ENCODE measurements at regions not wholly inside any gene's neighbourhood (a gene's known extent, or its start where the extent isn't known, plus 50 kb on each side); places are given as distances from the start of the nearest gene placed in this dataset.

DNA sequence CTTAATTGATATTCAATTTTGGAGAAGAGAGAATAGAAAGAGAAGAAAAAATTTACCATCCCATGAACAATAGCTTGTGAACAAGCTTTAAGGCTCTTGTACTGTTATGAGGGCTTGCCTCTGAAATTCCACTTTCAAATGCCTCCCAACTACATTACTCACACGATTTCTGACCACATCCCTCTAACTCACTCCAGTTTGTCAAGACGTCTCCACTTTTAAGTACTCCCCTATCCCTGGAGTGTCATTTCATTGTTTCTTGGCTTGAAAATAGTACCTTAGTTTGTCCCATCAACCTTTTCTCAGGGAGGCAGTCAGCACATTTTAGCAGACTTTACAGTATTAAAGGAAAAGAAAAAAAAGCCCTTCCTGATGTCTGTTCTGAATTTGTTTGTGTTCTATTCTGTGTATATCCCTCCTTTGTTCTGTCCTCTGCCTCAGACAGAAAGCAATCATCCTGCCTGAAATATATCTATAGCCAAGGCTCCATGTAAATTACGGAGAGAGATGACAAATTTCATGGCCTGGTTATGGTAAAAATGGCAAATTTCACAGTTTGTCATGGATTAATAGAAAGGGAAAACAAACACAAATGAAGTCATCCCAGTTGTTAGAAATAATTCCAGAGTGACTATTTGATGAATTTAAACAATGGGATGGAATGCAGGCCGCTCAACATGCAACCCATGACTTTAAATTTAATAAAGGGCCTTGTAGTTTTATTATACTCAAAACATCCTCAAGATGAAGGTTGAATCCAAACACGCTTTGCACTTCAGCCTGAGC is 228.8 kb downstream of the ETAA1 start:
- Histone ChIP-seq H3K4me3 (no peak overlapping the region), H3K9me3 (replicated peaks; ENCODE audit: control insufficient read depth, insufficient read depth, low read length) (no peaks in the 10 kb centered on the region), H3K27ac (ENCODE audit: control insufficient read depth, insufficient read depth) (no peak overlapping the region), H4K20me1 (ENCODE audit: control insufficient read depth, insufficient read depth) (no peaks in the 10 kb centered on the region), H3K79me2 (ENCODE audit: control insufficient read depth, insufficient read depth, low read length) (no peaks in the 10 kb centered on the region), H3K9ac (ENCODE audit: control insufficient read depth, insufficient read depth, low read length) (no peak overlapping the region), H3K4me1 (ENCODE audit: control insufficient read depth, insufficient read depth, low read length) (no peaks in the 10 kb centered on the region), H3K27me3 (replicated peaks in 1 of 2; ENCODE audit: control insufficient read depth in 2 of 2, insufficient read depth in 2 of 2, low read length in 1 of 2) (no peaks in the 10 kb centered on the region), H2AFZ (ENCODE audit: control insufficient read depth, low read depth, low read length) (no peak overlapping the region), H3K36me3 (ENCODE audit: control insufficient read depth in 2 of 2, insufficient read depth in 2 of 2, low read length in 1 of 2) (no peaks in the 10 kb centered on the region), H3K4me2 (ENCODE audit: control insufficient read depth, insufficient read depth) (no peak overlapping the region)
- CTCF ChIA-PET: no interaction called here
- no TSS peak for BruUV-seq (replicated peaks)
- intact Hi-C loops (cut with micrococcal nuclease; ENCODE audit: unreplicated experiment) (no loop called here), in situ Hi-C loops (cut with MboI) (no loop called here)
- ATAC-seq (no peak), DNase-seq (ENCODE audit: low read depth, low spot score) (no peak), FAIRE-seq (no peak)
- TF ChIP-seq RUNX3 (IDR thresholded peaks at IDR 0.05; ENCODE audit: low read length) (no peak), CBFB (IDR thresholded peaks at IDR 0.05; ENCODE audit: low read depth) (no peak), CREM (IDR thresholded peaks at IDR 0.05; ENCODE audit: low read depth) (no peak), SPI1 (IDR thresholded peaks at IDR 0.05; ENCODE audit: borderline replicate concordance, insufficient read depth, low read depth, low read length) (no peak), MXI1 (IDR thresholded peaks at IDR 0.05; ENCODE audit: low read depth, low read length) (no peak), PAX8 (IDR thresholded peaks at IDR 0.05) (no peak), IKZF1 (conservative IDR thresholded peaks at IDR 0.05) (no peak), NFYB (IDR thresholded peaks at IDR 0.05; ENCODE audit: insufficient read depth, low read depth, low read length) (no peak), GATAD2B (conservative IDR thresholded peaks at IDR 0.05; ENCODE audit: low read depth) (no peak), SUZ12 (IDR thresholded peaks at IDR 0.05; ENCODE audit: unreplicated experiment) (no peak), STAT3 (IDR thresholded peaks at IDR 0.05; ENCODE audit: low read depth, low read length) (no peak), MEF2A (IDR thresholded peaks at IDR 0.05; ENCODE audit: insufficient read depth, low read depth, low read length) (no peak), EGR1 (IDR thresholded peaks at IDR 0.05; ENCODE audit: borderline replicate concordance in 1 of 2, low read depth in 2 of 2, low read length in 2 of 2) (no peak), STAT1 (conservative IDR thresholded peaks at IDR 0.05) (no peak), CHD1 (IDR thresholded peaks at IDR 0.05; ENCODE audit: low read depth, low read length) (no peak), RAD51 (IDR thresholded peaks at IDR 0.05) (no peak), NR2C2 (IDR thresholded peaks at IDR 0.05; ENCODE audit: borderline replicate concordance, control insufficient read depth, insufficient read length, low read depth) (no peak)
- TF ChIP-seq, protein P1, sequence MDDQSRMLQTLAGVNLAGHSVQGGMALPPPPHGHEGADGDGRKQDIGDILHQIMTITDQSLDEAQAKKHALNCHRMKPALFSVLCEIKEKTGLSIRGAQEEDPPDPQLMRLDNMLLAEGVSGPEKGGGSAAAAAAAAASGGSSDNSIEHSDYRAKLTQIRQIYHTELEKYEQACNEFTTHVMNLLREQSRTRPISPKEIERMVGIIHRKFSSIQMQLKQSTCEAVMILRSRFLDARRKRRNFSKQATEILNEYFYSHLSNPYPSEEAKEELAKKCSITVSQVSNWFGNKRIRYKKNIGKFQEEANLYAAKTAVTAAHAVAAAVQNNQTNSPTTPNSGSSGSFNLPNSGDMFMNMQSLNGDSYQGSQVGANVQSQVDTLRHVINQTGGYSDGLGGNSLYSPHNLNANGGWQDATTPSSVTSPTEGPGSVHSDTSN (IDR thresholded peaks at IDR 0.05; ENCODE audit: insufficient replicate concordance, low read depth, low read length): no peak
- TF ChIP-seq, protein P2, sequence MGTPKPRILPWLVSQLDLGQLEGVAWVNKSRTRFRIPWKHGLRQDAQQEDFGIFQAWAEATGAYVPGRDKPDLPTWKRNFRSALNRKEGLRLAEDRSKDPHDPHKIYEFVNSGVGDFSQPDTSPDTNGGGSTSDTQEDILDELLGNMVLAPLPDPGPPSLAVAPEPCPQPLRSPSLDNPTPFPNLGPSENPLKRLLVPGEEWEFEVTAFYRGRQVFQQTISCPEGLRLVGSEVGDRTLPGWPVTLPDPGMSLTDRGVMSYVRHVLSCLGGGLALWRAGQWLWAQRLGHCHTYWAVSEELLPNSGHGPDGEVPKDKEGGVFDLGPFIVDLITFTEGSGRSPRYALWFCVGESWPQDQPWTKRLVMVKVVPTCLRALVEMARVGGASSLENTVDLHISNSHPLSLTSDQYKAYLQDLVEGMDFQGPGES (IDR thresholded peaks at IDR 0.05): no peak
- TF ChIP-seq, protein P3, sequence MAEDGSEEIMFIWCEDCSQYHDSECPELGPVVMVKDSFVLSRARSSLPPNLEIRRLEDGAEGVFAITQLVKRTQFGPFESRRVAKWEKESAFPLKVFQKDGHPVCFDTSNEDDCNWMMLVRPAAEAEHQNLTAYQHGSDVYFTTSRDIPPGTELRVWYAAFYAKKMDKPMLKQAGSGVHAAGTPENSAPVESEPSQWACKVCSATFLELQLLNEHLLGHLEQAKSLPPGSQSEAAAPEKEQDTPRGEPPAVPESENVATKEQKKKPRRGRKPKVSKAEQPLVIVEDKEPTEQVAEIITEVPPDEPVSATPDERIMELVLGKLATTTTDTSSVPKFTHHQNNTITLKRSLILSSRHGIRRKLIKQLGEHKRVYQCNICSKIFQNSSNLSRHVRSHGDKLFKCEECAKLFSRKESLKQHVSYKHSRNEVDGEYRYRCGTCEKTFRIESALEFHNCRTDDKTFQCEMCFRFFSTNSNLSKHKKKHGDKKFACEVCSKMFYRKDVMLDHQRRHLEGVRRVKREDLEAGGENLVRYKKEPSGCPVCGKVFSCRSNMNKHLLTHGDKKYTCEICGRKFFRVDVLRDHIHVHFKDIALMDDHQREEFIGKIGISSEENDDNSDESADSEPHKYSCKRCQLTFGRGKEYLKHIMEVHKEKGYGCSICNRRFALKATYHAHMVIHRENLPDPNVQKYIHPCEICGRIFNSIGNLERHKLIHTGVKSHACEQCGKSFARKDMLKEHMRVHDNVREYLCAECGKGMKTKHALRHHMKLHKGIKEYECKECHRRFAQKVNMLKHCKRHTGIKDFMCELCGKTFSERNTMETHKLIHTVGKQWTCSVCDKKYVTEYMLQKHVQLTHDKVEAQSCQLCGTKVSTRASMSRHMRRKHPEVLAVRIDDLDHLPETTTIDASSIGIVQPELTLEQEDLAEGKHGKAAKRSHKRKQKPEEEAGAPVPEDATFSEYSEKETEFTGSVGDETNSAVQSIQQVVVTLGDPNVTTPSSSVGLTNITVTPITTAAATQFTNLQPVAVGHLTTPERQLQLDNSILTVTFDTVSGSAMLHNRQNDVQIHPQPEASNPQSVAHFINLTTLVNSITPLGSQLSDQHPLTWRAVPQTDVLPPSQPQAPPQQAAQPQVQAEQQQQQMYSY (CRISPR knock-in tag; IDR thresholded peaks at IDR 0.05): no peak
- SMC1A ChIA-PET (ENCODE audit: uncharacterized antibody, unreplicated experiment): no interaction called here
- RAD21 ChIA-PET (ENCODE audit: unreplicated experiment): no interaction called here
- WGBS (ENCODE audit: insufficient coverage, insufficient replicate concordance, low lambda C conversion rate, missing lambda C conversion rate): 3% methylated on average over 5 of the region's 5 CpGs
- POLR2A ChIA-PET: no interaction called here

Measured in GM12878 (cell line).